ENCODE measurements at regions not wholly inside any gene's neighbourhood (a gene's known extent, or its start where the extent isn't known, plus 50 kb on each side); places are given as distances from the start of the nearest gene placed in this dataset.

- TF ChIP-seq POLR2A (IDR thresholded peaks at IDR 0.05) (no peak), CTCF (IDR thresholded peaks at IDR 0.05) (no peak), POLR2AphosphoS5 (IDR thresholded peaks at IDR 0.05) (no peak), EP300 (IDR thresholded peaks at IDR 0.05) (no peak)
Measured at GRCh38 chr7:69091521-69091920, 506.8 kb upstream of the AUTS2 start.
